Breast epithelium (tissue), 3 donors: ENCODE measurements at regions not wholly inside any gene's neighbourhood (a gene's known extent, or its start where the extent isn't known, plus 50 kb on each side); places are given as distances from the start of the nearest gene placed in this dataset.

Source experiments
- CTCF ChIP-seq, 3 donors: fragments of 450-650 bp; IDR thresholded peaks; one replicate each; pipeline ENCODE4 v1.5.1; 2016 to 2017; ENCODE audit warnings: antibody characterized with exemption in 3 of 3, mild to moderate bottlenecking in 3 of 3, moderate library complexity in 3 of 3
- POLR2A ChIP-seq: fragments of 450-650 bp; IDR thresholded peaks from one replicate; pipeline ENCODE4 v1.6.1; 2016; ENCODE audit warnings: antibody characterized with exemption, mild to moderate bottlenecking, moderate library complexity
- POLR2AphosphoS5 ChIP-seq, 3 donors: sonication (generic); formaldehyde crosslinking; IDR thresholded peaks; one replicate each; pipeline ENCODE4 v1.6.1; 2017; ENCODE audit warnings: antibody characterized with exemption in 3 of 3

- TF ChIP-seq CTCF (IDR thresholded peaks at IDR 0.05) (no peak), POLR2AphosphoS5 (IDR thresholded peaks at IDR 0.05) (no peak), POLR2A (no peak)
Observed at GRCh38 chr1:34361781-34362357, 185.2 kb downstream of the C1orf94 start.
